ENCODE measurements at regions not wholly inside any gene's neighbourhood (a gene's known extent, or its start where the extent isn't known, plus 50 kb on each side); places are given as distances from the start of the nearest gene placed in this dataset.

- DNase-seq = no peak
- Histone ChIP-seq H3K9me3 (ENCODE audit: severe bottlenecking) (no peaks in the 10 kb centered on the region), H3K27ac (no peak overlapping the region), H3K4me3 (ENCODE audit: low read depth, low read length) (no peak overlapping the region), H3K27me3 (ENCODE audit: insufficient read depth, low read depth, severe bottlenecking) (no peaks in the 10 kb centered on the region), H3K36me3 (no peaks in the 10 kb centered on the region)
- no peak for TF ChIP-seq CTCF (IDR thresholded peaks at IDR 0.05; ENCODE audit: low read depth, low read length)
These were observed 615.7 kb upstream of the ARID1B start for GRCh38 chr6:156161471-156161870.

GRCh38 chr6:156160795-156161165 lies 616.4 kb upstream of the ARID1B start:
- no peaks in the 10 kb centered on the region for H3K36me3 ChIP-seq

GRCh38 chr6:156160007-156160794 lies 617.0 kb upstream of the ARID1B start:
- Histone ChIP-seq H3K9me3 (ENCODE audit: severe bottlenecking) (no peaks in the 10 kb centered on the region), H3K4me3 (ENCODE audit: low read depth, low read length) (no peak overlapping the region), H3K27me3 (ENCODE audit: insufficient read depth, low read depth, severe bottlenecking) (no peaks in the 10 kb centered on the region), H3K36me3 (no peaks in the 10 kb centered on the region), H3K27ac (no peak overlapping the region)
- DNase-seq = no peak
- TF ChIP-seq CTCF (IDR thresholded peaks at IDR 0.05; ENCODE audit: low read depth, low read length) = no peak

More at GRCh38 chr6:156160795-156161165, 616.4 kb upstream of the ARID1B start:
- Histone ChIP-seq H3K4me3 (ENCODE audit: low read depth, low read length) (no peak overlapping the region), H3K27ac (no peak overlapping the region), H3K9me3 (ENCODE audit: severe bottlenecking) (no peaks in the 10 kb centered on the region), H3K27me3 (ENCODE audit: insufficient read depth, low read depth, severe bottlenecking) (no peaks in the 10 kb centered on the region)
- no peak for DNase-seq
- TF ChIP-seq CTCF (IDR thresholded peaks at IDR 0.05; ENCODE audit: low read depth, low read length) = no peak

- Histone ChIP-seq H3K36me3 (no peaks in the 10 kb centered on the region), H3K27ac (no peak overlapping the region), H3K27me3 (ENCODE audit: insufficient read depth, low read depth, severe bottlenecking) (no peaks in the 10 kb centered on the region), H3K9me3 (ENCODE audit: severe bottlenecking) (no peaks in the 10 kb centered on the region), H3K4me3 (ENCODE audit: low read depth, low read length) (no peak overlapping the region)
- no peak for TF ChIP-seq CTCF (IDR thresholded peaks at IDR 0.05; ENCODE audit: low read depth, low read length)
- DNase-seq = no peak
These were observed 622.3 kb upstream of the ARID1B start for GRCh38 chr6:156154896-156155295.

- TF ChIP-seq CTCF (IDR thresholded peaks at IDR 0.05; ENCODE audit: low read depth, low read length) = no peak
- Histone ChIP-seq H3K36me3 (no peaks in the 10 kb centered on the region), H3K9me3 (ENCODE audit: severe bottlenecking) (no peaks in the 10 kb centered on the region)
These were observed 626.8 kb upstream of the ARID1B start for GRCh38 chr6:156150391-156150790.

GRCh38 chr6:156146891-156147290 lies 630.3 kb upstream of the ARID1B start:
- Histone ChIP-seq H3K27ac (no peak overlapping the region), H3K4me3 (ENCODE audit: low read depth, low read length) (no peak overlapping the region), H3K36me3 (no peaks in the 10 kb centered on the region), H3K27me3 (ENCODE audit: insufficient read depth, low read depth, severe bottlenecking) (no peaks in the 10 kb centered on the region), H3K9me3 (ENCODE audit: severe bottlenecking) (no peaks in the 10 kb centered on the region)
- TF ChIP-seq CTCF (IDR thresholded peaks at IDR 0.05; ENCODE audit: low read depth, low read length) = no peak
- DNase-seq = no peak

More at GRCh38 chr6:156150391-156150790, 626.8 kb upstream of the ARID1B start:
- Histone ChIP-seq H3K27ac (no peak overlapping the region), H3K27me3 (ENCODE audit: insufficient read depth, low read depth, severe bottlenecking) (no peaks in the 10 kb centered on the region), H3K4me3 (ENCODE audit: low read depth, low read length) (no peak overlapping the region)
- no peak for DNase-seq

All from WERI-Rb-1 (cell line).